NCI-H748 (cell line): ENCODE measurements at regions not wholly inside any gene's neighbourhood (a gene's known extent, or its start where the extent isn't known, plus 50 kb on each side); places are given as distances from the start of the nearest gene placed in this dataset.

Source experiments
- DNase-seq: peaks from one replicate; lab custom pipeline; 2025; ENCODE audit not compliant: unreplicated experiment; lab: John Stamatoyannopoulos, UW

- DNase-seq: no peak
Observed at GRCh38 chr12:77433799-77434198, 368.4 kb upstream of the E2F7 start.

- no peak for DNase-seq
Observed at GRCh38 chr12:77429426-77429825, 364.1 kb upstream of the E2F7 start.

- DNase-seq: no peak
Observed at GRCh38 chr12:77421152-77421551, 355.8 kb upstream of the E2F7 start.

DNA sequence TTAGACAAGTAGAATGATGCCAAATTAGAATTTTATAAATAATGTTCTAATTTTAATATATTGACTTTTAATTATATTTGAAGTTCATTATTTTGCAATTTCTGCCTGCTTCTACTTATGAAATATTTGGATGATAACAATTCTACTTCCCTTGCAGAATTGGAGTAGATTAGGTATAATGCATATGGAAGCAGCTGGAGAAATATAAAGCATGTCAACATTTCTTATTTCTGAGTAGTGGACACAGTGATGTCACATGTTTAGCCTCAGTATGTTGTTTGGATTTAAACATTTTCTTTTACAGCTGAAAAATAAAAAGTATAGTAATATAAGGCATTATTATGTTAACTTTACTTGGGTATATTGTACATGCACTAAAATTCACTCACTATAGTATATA, 344.2 kb upstream of the E2F7 start:
- DNase-seq: no peak

GRCh38 chr12:77407931-77408330, 342.6 kb upstream of the E2F7 start:
- DNase-seq: no peak

- peak; percentile 27 for DNase-seq
Observed at GRCh38 chr12:77406219-77406905, 341.0 kb upstream of the E2F7 start.

DNA sequence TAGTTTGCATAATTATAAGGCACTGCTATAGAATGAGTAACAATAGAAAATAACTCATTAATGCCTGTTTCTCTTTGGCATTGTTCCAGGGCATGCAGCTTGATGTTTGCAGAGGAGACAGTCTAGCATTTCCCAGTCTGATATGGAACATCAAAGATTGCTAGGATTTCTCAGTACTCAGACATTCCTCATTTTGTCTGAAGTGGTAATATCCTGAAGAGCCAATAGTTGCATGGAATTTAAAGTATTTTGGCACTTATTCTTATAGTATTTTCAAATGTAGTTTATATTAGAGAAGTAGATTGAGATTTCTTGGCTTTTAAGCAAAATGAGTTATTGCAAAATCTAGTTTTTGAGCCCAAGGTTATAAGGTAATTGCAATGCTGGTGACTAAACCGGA, 337.3 kb upstream of the E2F7 start:
- DNase-seq: peak; percentile 87

DNA sequence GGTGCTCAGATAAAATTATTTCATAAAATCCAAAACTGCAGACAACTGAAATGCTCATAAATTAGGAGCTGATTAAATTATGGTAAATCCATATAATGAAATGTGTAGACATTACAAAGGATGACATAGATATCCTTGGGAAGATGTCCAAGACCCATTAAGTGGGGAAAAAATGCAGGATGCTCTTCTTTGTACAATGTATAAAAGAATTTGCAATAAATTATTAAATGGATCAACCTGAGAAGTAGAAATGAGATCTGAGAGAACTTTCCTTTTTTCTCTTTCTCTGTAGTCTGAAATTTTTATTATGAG, 336.4 kb upstream of the E2F7 start:
- peak; percentile 41 for DNase-seq

DNA sequence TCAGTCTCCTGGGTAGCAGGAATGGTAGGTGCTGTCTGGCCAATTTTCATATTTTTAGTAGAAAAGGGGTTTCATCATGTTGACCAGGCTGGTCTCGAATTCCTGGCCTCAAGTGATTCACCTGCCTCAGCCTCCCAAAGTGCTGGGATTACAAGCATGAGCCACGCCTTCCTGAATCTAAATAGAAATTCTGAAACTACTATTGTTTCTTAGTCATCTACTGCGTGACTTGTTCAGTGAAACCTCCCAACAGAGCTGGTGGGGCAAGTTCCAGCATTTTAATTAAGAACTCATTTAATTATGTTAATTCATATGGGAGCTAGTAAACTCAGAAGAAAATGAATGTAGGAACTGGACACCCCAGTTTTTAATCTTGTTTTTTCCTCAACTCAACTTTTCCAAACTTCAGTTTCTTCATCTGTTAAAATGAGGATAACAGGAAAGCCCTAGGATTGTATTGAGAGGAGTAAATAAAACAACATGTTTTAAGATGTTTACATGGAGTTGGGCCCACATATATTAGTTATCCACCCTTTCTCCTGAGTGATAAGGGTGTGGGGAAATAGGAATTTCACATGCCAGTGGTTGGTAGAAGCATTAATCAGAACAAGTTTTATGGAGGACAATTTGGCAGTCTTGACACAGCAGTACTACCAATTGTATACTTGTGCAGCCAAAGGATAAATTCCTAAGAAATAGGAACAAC, 335.8 kb upstream of the E2F7 start:
- no peak for DNase-seq

GRCh38 chr12:77392467-77393088, 327.2 kb upstream of the E2F7 start:
- DNase-seq: peak; percentile 96

DNA sequence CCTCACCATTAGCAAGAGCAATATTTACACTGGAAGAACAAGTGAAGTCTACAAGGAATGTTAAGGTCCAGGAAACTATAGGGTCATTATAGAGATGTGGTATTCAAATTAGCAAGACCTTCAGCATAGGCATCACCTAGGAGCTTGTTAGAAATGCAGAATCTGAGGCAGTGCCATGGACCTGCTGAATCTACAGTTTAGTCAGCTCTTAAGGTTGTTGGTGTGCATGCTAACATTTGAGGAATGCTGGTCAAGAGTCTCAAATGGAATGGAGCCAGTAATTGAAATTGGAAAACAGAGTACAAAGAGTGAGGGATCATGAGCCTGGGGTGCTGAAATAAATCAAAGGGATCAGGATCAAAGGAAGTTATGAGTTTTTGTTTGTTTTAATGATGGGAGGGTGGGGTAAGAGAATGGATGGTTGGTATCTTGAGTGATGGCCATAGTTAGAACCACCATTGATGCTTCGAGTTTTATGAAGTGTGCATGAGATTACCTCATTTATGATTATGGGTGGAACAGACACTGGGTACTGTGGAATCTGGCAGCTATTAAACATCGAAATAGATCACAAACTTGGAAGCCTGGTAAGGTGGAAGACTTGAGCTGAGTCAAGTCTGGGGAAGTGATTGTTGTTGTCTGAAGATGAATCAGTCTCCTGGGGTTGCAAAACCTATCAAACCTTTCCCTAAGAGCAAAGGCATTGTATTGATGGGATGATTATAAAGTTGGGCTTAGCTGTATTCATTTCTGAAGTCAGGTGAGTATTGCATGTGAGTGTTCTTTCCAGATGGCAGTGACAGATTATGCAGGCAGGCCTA, 323.3 kb upstream of the E2F7 start:
- no peak for DNase-seq

GRCh38 chr12:77387671-77388070, 322.3 kb upstream of the E2F7 start:
- no peak for DNase-seq

GRCh38 chr12:77387214-77387613, 321.8 kb upstream of the E2F7 start:
- no peak for DNase-seq

DNA sequence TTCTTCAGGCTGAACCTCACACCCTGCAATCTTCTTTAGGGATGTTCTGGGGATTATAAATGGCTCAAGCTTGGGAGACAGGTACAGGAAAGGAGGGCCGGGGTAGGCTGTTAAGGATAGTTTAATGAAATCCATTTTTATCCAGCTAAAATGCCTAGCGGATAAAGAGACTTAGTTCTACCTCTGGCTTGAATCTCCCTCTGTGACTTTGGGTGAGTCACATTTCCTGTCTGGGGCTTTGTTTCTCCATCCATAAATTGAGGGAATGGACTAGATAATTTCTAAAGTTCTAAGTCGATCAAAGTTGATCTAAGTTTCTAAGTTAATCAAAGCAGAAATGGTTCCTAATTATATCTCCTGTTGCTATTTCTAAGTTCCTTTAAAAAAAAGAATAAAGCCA, 319.6 kb upstream of the E2F7 start:
- DNase-seq: no peak

- no peak for DNase-seq
Observed at GRCh38 chr12:77382096-77382742, 316.9 kb upstream of the E2F7 start.

GRCh38 chr12:77377622-77378021, 312.3 kb upstream of the E2F7 start:
- no peak for DNase-seq

GRCh38 chr12:77377116-77377515, 311.7 kb upstream of the E2F7 start:
- DNase-seq: no peak

DNA sequence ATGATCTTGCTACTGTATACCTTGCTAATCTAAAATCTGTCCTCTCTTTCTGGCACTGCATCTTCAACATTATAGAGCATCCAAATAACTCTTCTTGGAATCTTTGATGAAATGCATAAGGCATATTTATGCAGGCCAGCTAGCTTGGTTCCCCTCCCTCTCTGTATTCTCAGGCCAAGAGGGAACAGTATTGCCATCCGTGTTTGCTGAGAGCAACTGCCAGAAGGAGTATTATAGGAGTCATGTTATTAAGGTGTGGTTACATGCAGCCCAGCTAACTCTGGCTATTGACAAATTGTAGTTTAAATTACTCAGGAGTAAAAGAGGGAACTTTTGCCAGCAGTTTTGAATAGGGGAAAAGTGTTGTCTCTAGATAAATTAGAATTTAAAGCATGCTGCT, 309.3 kb upstream of the E2F7 start:
- DNase-seq: no peak

GRCh38 chr12:77372494-77372893, 307.1 kb upstream of the E2F7 start:
- no peak for DNase-seq

DNA sequence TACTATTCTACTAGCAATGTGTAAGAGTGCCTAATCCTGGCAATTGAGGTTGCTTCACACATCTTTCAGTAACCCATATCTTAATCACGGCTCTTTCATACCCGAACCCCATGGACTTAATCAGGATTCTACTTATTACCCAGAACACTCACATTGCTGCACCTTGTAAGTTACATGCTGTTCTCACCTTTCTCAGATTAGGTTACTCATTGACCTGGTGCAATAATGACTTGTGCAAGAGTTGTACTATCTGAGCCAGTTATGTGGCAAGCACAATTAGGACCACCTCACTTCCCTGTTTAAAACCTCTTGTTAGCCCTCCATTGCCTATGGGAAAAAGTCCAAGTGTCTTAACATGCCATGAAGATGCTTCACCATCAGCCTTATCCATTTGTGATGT, 306.7 kb upstream of the E2F7 start:
- no peak for DNase-seq

GRCh38 chr12:77368379-77368778, 303.0 kb upstream of the E2F7 start:
- no peak for DNase-seq
